B cell (primary cell): ENCODE measurements at regions not wholly inside any gene's neighbourhood (a gene's known extent, or its start where the extent isn't known, plus 50 kb on each side); places are given as distances from the start of the nearest gene placed in this dataset.

Experiments
- ATAC-seq: fragments of 200-7000 bp; cut with Tn5 transposase; one replicate; pipeline ENCODE4 v1.10.0; 2021; ENCODE audit warnings: low read depth, mild to moderate bottlenecking, moderate number of reproducible peaks, moderate library complexity
- CTCF ChIA-PET: fragments of 350-600 bp; sonication (Branson Sonifier 250); formaldehyde crosslinking; loops from one replicate; lab custom pipeline; 2021; ENCODE audit warnings: antibody characterized with exemption, inconsistent platforms; lab: Charles Lee
- POLR2A ChIA-PET: fragments of 350-600 bp; sonication (Branson Sonifier 250); formaldehyde crosslinking; loops from one replicate; lab custom pipeline; 2021; ENCODE audit warnings: antibody characterized with exemption; lab: Charles Lee
- DNase-seq: peaks from one replicate; pipeline ENCODE4 v3.0.0; 2013
- H2AFZ ChIP-seq: 2 replicates; pipeline ENCODE4 v1.6.1; 2012; ENCODE audit warnings: mild to moderate bottlenecking, low read depth, low read length; ENCODE audit not compliant: insufficient read depth, poor library complexity, severe bottlenecking
- H3K27ac ChIP-seq, 2 donors: 1 replicate in 1 of 2; 2 replicates in 1 of 2; pipeline ENCODE4 v1.5.1; 2012 to 2013; ENCODE audit warnings: low read length in 2 of 2, mild to moderate bottlenecking in 2 of 2, moderate library complexity in 1 of 2
- H3K27me3 ChIP-seq, 4 experiments: fragments of 200-600 bp in 1 of 4; sonication (generic) in 1 of 4; replicated peaks in 1 of 4; 1 replicate in 2 of 4; 2 replicates in 2 of 4; pipeline versions ENCODE4 v1.6.1 to v1.7.0; 2013 to 2016; ENCODE audit warnings: low read length in 3 of 4, mild to moderate bottlenecking in 2 of 4, mixed read lengths in 1 of 4, moderate library complexity in 1 of 4; ENCODE audit not compliant: insufficient read depth in 4 of 4, control insufficient read depth in 3 of 4; ENCODE audit errors: control extremely low read depth in 1 of 4
- H3K36me3 ChIP-seq, 2 experiments: replicated peaks in 1 of 2; 1 replicate in 1 of 2; 2 replicates in 1 of 2; pipeline versions ENCODE4 v1.6.1 to v1.7.1; 2013; ENCODE audit warnings: low read length in 1 of 2; ENCODE audit not compliant: insufficient read depth in 2 of 2, control insufficient read depth in 1 of 2; ENCODE audit errors: control extremely low read depth in 1 of 2, extremely low read depth in 1 of 2
- H3K4me1 ChIP-seq, 2 donors: fragments of 200-600 bp in 1 of 2; sonication (generic) in 1 of 2; 1 replicate in 1 of 2; 2 replicates in 1 of 2; pipeline versions ENCODE4 v1.5.1 to v1.6.1; 2013 to 2017; ENCODE audit warnings: low read length in 2 of 2; ENCODE audit not compliant: control insufficient read depth in 2 of 2, insufficient read depth in 2 of 2
- H3K4me2 ChIP-seq: replicated peaks from 2 replicates; pipeline ENCODE3; 2012; ENCODE audit warnings: mild to moderate bottlenecking, low read depth, low read length; ENCODE audit not compliant: poor library complexity, severe bottlenecking
- H3K4me3 ChIP-seq, 5 experiments: fragments of 200-600 bp in 1 of 5; sonication (generic) in 1 of 5; 1 replicate in 3 of 5; 2 replicates in 2 of 5; pipeline versions ENCODE4 v1.5.1 to v1.7.0; 2011 to 2016; ENCODE audit warnings: low read length in 4 of 5, mild to moderate bottlenecking in 4 of 5, low read depth in 2 of 5, control low read depth in 1 of 5, moderate library complexity in 1 of 5; ENCODE audit not compliant: insufficient read depth in 1 of 5; ENCODE audit errors: control extremely low read depth in 1 of 5, extremely low read depth in 1 of 5
- H3K79me2 ChIP-seq: fragments of 200-600 bp; sonication (generic); one replicate; pipeline ENCODE4 v1.6.0; 2016; ENCODE audit warnings: low read length; ENCODE audit not compliant: control insufficient read depth, insufficient read depth
- H3K9ac ChIP-seq: fragments of 200-600 bp; sonication (generic); 2 replicates; pipeline ENCODE4 v1.6.1; 2017; ENCODE audit warnings: mild to moderate bottlenecking, low read length, moderate library complexity
- H3K9me3 ChIP-seq, 3 donors: one replicate each; pipeline versions ENCODE4 v1.6.1 to v1.7.1; 2013; ENCODE audit warnings: low read length in 2 of 3; ENCODE audit not compliant: control insufficient read depth in 2 of 3, insufficient read depth in 1 of 3; ENCODE audit errors: control extremely low read depth in 1 of 3
- H4K20me1 ChIP-seq: 2 replicates; pipeline ENCODE4 v1.6.0; 2012; ENCODE audit warnings: mild to moderate bottlenecking, low read length; ENCODE audit not compliant: insufficient read depth, control insufficient read depth, poor library complexity, severe bottlenecking
- H3K27ac Mint-ChIP-seq: one replicate; pipeline ENCODE4 v1.8.0; 2021; ENCODE audit warnings: mixed read lengths
- H3K27me3 Mint-ChIP-seq: one replicate; pipeline ENCODE4 v1.8.0; 2021; ENCODE audit warnings: mixed read lengths
- H3K4me1 Mint-ChIP-seq: one replicate; pipeline ENCODE4 v1.8.0; 2021; ENCODE audit warnings: mixed read lengths
- H3K4me3 Mint-ChIP-seq: one replicate; pipeline ENCODE4 v1.8.0; 2021; ENCODE audit warnings: mixed read lengths
- H3K9me3 Mint-ChIP-seq: one replicate; pipeline ENCODE4 v1.8.0; 2022; ENCODE audit warnings: mixed read lengths; ENCODE audit not compliant: insufficient read depth
- EZH2 ChIP-seq: IDR thresholded peaks from 2 replicates; pipeline ENCODE4 v1.6.1; 2012; ENCODE audit warnings: borderline replicate concordance, low read depth, mild to moderate bottlenecking, moderate library complexity, low read length; ENCODE audit not compliant: insufficient read depth, poor library complexity, severe bottlenecking
- WGBS: methylation state at CpG from one replicate; pipeline ENCODE4 v1.1.5; 2013; ENCODE audit warnings: missing lambda C conversion rate; ENCODE audit not compliant: insufficient coverage; 5-methylcytosine and 5-hydroxymethylcytosine counted together
- intact Hi-C: fragments of 100-400 bp; cut with micrococcal nuclease; formaldehyde crosslinking; loops from one replicate; pipeline ENCODE4 v1.10.0; 2022
- TF ChIP-seq, protein P1 (sequence below): fragments of 200-600 bp; IDR thresholded peaks from one replicate; pipeline ENCODE4 v1.8.0; 2022; ENCODE audit warnings: antibody characterized with exemption, mild to moderate bottlenecking

DNA sequence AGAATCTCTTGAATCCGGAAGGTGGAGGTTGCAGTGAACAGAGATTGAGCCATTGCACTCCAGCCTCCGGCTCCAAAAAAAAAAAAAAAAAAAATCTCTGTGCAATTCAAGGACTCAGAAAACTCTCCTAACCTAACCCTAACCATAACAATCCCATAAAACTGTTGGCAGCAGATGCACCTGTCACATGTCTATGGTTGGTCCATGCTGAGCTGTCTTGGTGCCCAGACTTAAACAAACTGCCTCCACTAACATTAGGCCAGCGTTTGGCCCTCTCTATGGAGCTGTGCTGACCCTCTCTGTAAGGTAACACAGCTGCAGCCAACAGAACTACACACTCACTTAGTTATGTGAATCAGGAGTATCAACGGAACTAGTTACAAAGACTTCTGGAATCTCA is 132.5 kb upstream of the PTER start:
- ChIA-PET CTCF (no interaction called here), POLR2A (no interaction called here)
- Histone ChIP-seq H3K79me2 (no peaks in the 10 kb centered on the region), H3K36me3 (no peaks in the 10 kb centered on the region), H3K27ac (no peak overlapping the region), H3K9ac (no peak overlapping the region), H3K4me3 (no peak overlapping the region), H4K20me1 (no peaks in the 10 kb centered on the region), H2AFZ (no peak overlapping the region), H3K4me2 (no peak overlapping the region), H3K27me3 (no peaks in the 10 kb centered on the region), H3K4me1 (no peaks in the 10 kb centered on the region), H3K9me3 (no peaks in the 10 kb centered on the region)
- DNase-seq (no peak), ATAC-seq (no peak)
- intact Hi-C loops, result no loop called here
- Mint-ChIP-seq H3K27ac (no peak overlapping the region), H3K4me3 (no peak overlapping the region), H3K9me3 (no peaks in the 10 kb centered on the region), H3K27me3 (no peaks in the 10 kb centered on the region), H3K4me1 (no peaks in the 10 kb centered on the region)
- WGBS, result no CpG with 5 or more reads among the region's 4 CpGs
- no peak for TF ChIP-seq EZH2
- TF ChIP-seq, protein P1, sequence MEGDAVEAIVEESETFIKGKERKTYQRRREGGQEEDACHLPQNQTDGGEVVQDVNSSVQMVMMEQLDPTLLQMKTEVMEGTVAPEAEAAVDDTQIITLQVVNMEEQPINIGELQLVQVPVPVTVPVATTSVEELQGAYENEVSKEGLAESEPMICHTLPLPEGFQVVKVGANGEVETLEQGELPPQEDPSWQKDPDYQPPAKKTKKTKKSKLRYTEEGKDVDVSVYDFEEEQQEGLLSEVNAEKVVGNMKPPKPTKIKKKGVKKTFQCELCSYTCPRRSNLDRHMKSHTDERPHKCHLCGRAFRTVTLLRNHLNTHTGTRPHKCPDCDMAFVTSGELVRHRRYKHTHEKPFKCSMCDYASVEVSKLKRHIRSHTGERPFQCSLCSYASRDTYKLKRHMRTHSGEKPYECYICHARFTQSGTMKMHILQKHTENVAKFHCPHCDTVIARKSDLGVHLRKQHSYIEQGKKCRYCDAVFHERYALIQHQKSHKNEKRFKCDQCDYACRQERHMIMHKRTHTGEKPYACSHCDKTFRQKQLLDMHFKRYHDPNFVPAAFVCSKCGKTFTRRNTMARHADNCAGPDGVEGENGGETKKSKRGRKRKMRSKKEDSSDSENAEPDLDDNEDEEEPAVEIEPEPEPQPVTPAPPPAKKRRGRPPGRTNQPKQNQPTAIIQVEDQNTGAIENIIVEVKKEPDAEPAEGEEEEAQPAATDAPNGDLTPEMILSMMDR, result no peak

DNA sequence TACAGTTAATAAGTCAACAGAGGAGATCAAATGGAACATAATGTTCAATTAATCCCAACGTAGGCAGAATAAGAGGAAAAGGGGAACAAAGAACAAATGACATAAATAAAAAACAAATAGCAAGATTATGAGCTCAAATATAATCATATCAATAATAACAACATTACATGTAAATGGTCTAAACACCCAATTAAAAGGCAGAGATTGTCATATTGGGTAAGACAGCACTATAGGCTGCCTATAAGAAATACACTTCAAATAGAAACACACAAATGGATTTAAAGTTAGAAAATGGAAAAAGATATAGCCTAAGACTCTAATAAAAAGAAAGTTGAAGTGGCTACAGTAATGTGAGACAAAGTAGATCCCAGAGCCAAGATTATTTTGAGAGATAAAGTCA is 126.4 kb upstream of the PTER start:
- no peak for TF ChIP-seq EZH2
- TF ChIP-seq, protein P1, result no peak
- Mint-ChIP-seq H3K4me3 (no peak overlapping the region), H3K27me3 (no peaks in the 10 kb centered on the region), H3K4me1 (no peaks in the 10 kb centered on the region), H3K27ac (no peak overlapping the region), H3K9me3 (peaks cover 2% of the 10 kb centered on the region)
- no CpG with 5 or more reads among the region's 1 CpG for WGBS
- no peak overlapping the region for H2AFZ ChIP-seq
- DNase-seq (no peak), ATAC-seq (no peak)
- H3K36me3 ChIP-seq, result no peaks in the 10 kb centered on the region
- H3K4me1 ChIP-seq, result no peaks in the 10 kb centered on the region
- no peaks in the 10 kb centered on the region for H3K27me3 ChIP-seq
- peaks cover 0 to 2% (median 0%) of the 10 kb centered on the region in 3 donors for H3K9me3 ChIP-seq
- no peaks in the 10 kb centered on the region for H4K20me1 ChIP-seq
- POLR2A ChIA-PET, result no interaction called here
- no peak overlapping the region for H3K9ac ChIP-seq
- no peak overlapping the region for H3K27ac ChIP-seq
- CTCF ChIA-PET, result no interaction called here
- no peak overlapping the region for H3K4me3 ChIP-seq
- H3K79me2 ChIP-seq, result no peaks in the 10 kb centered on the region
- intact Hi-C loops, result no loop called here
- no peak overlapping the region for H3K4me2 ChIP-seq
